GM23248 (cell line): ENCODE measurements at regions not wholly inside any gene's neighbourhood (a gene's known extent, or its start where the extent isn't known, plus 50 kb on each side); places are given as distances from the start of the nearest gene placed in this dataset.

ENCODE experiments used
- DNase-seq: peaks from one replicate; pipeline ENCODE4 v3.0.0-alpha.2; 2015
- H2AFZ ChIP-seq: fragments of 200-600 bp; sonication (generic); 2 replicates; pipeline ENCODE4 v1.6.1; 2016; ENCODE audit warnings: antibody characterized with exemption
- H3F3A ChIP-seq: fragments of 200-600 bp; sonication (generic); 2 replicates; pipeline ENCODE4 v1.6.1; 2016; ENCODE audit warnings: mild to moderate bottlenecking, antibody characterized with exemption, mixed run types; ENCODE audit not compliant: insufficient read depth
- H3K27ac ChIP-seq: fragments of 200-600 bp; sonication (generic); 2 replicates; pipeline ENCODE4 v1.5.1; 2016; ENCODE audit warnings: mild to moderate bottlenecking
- H3K27me3 ChIP-seq: fragments of 200-600 bp; sonication (generic); replicated peaks from 2 replicates; pipeline ENCODE4 v1.6.1; 2016; ENCODE audit warnings: mild to moderate bottlenecking; ENCODE audit not compliant: insufficient read depth
- H3K36me3 ChIP-seq: fragments of 200-600 bp; sonication (generic); 2 replicates; pipeline ENCODE4 v1.6.1; 2016; ENCODE audit warnings: low read depth, mild to moderate bottlenecking
- H3K4me1 ChIP-seq: fragments of 200-600 bp; sonication (generic); 2 replicates; pipeline ENCODE4 v1.6.1; 2016; ENCODE audit warnings: mild to moderate bottlenecking; ENCODE audit not compliant: insufficient read depth
- H3K4me2 ChIP-seq: fragments of 200-600 bp; sonication (generic); one replicate; pipeline ENCODE4 v1.6.1; 2016; ENCODE audit warnings: mild to moderate bottlenecking; ENCODE audit not compliant: unreplicated experiment
- H3K4me3 ChIP-seq: fragments of 200-600 bp; sonication (generic); 2 replicates; pipeline ENCODE4 v1.5.1; 2016; ENCODE audit warnings: mild to moderate bottlenecking
- H3K79me2 ChIP-seq: fragments of 200-600 bp; sonication (generic); 2 replicates; pipeline ENCODE4 v1.6.1; 2016; ENCODE audit warnings: mild to moderate bottlenecking; ENCODE audit not compliant: insufficient read depth
- H3K9ac ChIP-seq: fragments of 200-600 bp; sonication (generic); 2 replicates; pipeline ENCODE4 v1.6.1; 2016; ENCODE audit warnings: mild to moderate bottlenecking
- H3K9me2 ChIP-seq: fragments of 200-600 bp; sonication (generic); 2 replicates; pipeline ENCODE4 v1.6.1; 2016; ENCODE audit warnings: mixed run types, mild to moderate bottlenecking, moderate library complexity; ENCODE audit not compliant: insufficient read depth
- H3K9me3 ChIP-seq: fragments of 200-600 bp; sonication (generic); one replicate; pipeline ENCODE4 v1.6.1; 2017; ENCODE audit warnings: low read depth
- H4K20me1 ChIP-seq: fragments of 200-600 bp; sonication (generic); 2 replicates; pipeline ENCODE4 v1.6.0; 2016; ENCODE audit not compliant: insufficient read depth
- EZH2 ChIP-seq: fragments of 200-600 bp; sonication (generic); IDR thresholded peaks from 2 replicates; pipeline ENCODE4 v1.6.1; 2018; ENCODE audit warnings: antibody characterized with exemption, mild to moderate bottlenecking; ENCODE audit not compliant: insufficient read depth, poor library complexity, severe bottlenecking
- EZH2phosphoT487 ChIP-seq: fragments of 200-600 bp; sonication (generic); IDR thresholded peaks from 2 replicates; pipeline ENCODE4 v1.6.1; 2018; ENCODE audit warnings: antibody characterized with exemption, moderate library complexity, mild to moderate bottlenecking, low read depth; ENCODE audit not compliant: insufficient read depth
- WGBS, 2 experiments: methylation state at CpG; one replicate each; pipeline ENCODE4 v1.1.6; 2015 to 2017; ENCODE audit warnings: low lambda C conversion rate in 2 of 2, low coverage in 1 of 2; ENCODE audit errors: missing lambda C conversion rate in 2 of 2; 5-methylcytosine and 5-hydroxymethylcytosine counted together
- in situ Hi-C: fragments of 300-500 bp; cut with MboI; formaldehyde crosslinking; loops from 2 replicates; pipeline ENCODE4 v1.15.0; 2020

DNA sequence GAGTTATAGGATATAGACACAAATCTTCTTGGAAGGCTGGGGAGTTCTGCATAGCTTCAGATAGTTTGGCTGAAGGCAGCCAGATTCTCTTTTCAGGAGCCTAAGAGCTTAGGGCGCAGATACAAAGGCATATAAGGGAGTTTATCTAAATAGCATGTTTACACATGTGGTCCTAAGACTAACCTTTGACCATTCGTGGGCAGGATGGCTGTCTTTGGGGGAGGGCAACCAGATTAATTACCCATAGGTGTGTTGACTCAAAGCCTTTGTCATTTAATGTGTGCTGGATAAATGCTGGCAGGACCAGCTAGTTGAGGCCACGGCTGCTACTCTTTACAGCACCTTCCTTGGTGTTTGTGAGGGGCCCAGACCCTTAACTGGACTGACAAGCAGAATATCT is 71.8 kb downstream of the IER5 start:
- H3K79me2 ChIP-seq: no peaks in the 10 kb centered on the region
- no peaks in the 10 kb centered on the region for H4K20me1 ChIP-seq
- 78 to 83% methylated on average over 3 of the region's 3 CpGs for WGBS, 2 experiments
- H3K36me3 ChIP-seq: no peaks in the 10 kb centered on the region
- no peaks in the 10 kb centered on the region for H3K27me3 ChIP-seq
- DNase-seq: no peak
- H2AFZ ChIP-seq: no peak overlapping the region
- H3K9ac ChIP-seq: no peak overlapping the region
- H3F3A ChIP-seq: no peaks in the 10 kb centered on the region
- no peak overlapping the region for H3K27ac ChIP-seq
- H3K9me3 ChIP-seq: peaks cover 5% of the 10 kb centered on the region
- in situ Hi-C loops: loop anchor here (10.0 kb wide), 1 partner anchor 636 kb away; no protein-coding TSS in a partner anchor
- H3K4me1 ChIP-seq: peaks cover 7% of the 10 kb centered on the region; the same call in 1 of the 2 replicates
- no peak overlapping the region for H3K4me3 ChIP-seq
- H3K4me2 ChIP-seq: no peak overlapping the region
- no peaks in the 10 kb centered on the region for H3K9me2 ChIP-seq
- TF ChIP-seq EZH2phosphoT487 (no peak), EZH2 (no peak)

DNA sequence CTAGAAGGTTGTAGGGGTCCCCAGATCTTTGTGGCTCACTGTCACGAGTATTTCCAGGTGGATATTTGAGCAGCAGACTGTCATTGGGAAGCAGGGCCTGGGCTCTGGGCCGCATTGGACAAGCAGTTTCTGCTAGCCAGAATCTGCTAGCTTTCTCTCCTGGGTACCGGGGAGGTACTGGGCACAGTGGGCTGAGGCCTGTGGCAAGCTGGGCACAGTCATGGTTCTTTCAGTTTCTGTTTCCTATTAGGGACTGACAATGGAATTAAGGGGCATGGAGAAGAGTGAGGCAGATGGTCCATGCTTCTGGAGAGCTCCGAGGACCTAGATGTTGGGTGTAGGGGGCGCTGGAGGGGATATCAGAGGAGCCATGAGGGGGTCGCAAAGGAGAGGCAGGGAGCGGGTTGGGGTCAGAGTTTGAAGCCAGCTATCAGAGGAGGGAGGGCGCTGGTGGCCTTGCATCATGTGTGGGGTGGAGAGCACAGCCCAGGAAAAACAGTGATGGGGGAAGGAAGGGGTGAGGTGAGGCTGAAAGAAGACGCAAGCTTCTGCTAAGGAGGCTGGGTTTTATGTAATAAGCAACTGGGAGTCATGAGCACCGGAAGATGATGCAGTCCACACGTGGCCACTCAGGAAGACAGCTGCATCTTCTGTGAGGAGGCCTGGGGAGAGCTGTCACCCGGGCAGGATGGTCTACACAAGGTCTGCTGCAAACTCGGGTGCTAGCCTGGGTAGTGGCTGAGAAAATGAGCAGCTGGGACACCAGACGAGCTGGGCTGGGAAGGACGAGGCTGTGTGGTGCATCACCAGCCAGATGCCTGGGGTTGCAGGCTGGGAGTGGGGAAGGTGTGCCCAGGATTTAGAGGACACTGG is 72.7 kb downstream of the IER5 start:
- H4K20me1 ChIP-seq: no peaks in the 10 kb centered on the region
- H3K79me2 ChIP-seq: no peaks in the 10 kb centered on the region
- H3K9ac ChIP-seq: no peak overlapping the region
- no peak overlapping the region for H3K27ac ChIP-seq
- DNase-seq: peak; percentile 27
- 63 to 66% methylated on average over 15 of the region's 15 CpGs for WGBS, 2 experiments
- in situ Hi-C loops: loop anchor here (10.0 kb wide), 1 partner anchor 636 kb away; no protein-coding TSS in a partner anchor
- TF ChIP-seq EZH2phosphoT487 (no peak), EZH2 (no peak)
- no peak overlapping the region for H3K4me2 ChIP-seq
- no peaks in the 10 kb centered on the region for H3F3A ChIP-seq
- H3K9me3 ChIP-seq: peaks cover 5% of the 10 kb centered on the region
- H3K27me3 ChIP-seq: no peaks in the 10 kb centered on the region
- H2AFZ ChIP-seq: peak overlapping the region; percentile 24; the same call in 1 of the 2 replicates
- no peak overlapping the region for H3K4me3 ChIP-seq
- H3K36me3 ChIP-seq: no peaks in the 10 kb centered on the region
- H3K4me1 ChIP-seq: peaks cover 7% of the 10 kb centered on the region; the same call in 1 of the 2 replicates
- H3K9me2 ChIP-seq: no peaks in the 10 kb centered on the region

DNA sequence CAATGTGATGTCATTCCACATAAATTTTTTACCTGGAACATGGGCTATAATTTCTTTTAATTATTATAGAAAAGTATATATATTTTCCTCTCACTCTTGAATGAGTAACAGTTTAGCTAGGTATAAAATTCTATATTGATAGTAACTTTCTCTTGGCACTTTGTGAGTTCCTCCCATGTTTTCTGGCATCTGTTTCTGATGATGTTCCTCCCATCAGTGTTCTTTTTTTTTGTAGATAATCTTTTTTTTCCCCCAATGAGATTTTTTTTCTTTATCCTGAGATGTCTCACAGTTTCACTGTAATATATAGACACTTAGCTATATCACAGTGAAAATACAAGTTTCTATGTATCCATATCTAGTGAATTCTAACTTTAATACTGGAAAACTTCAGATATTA is 75.2 kb downstream of the IER5 start:
- no peak overlapping the region for H3K4me2 ChIP-seq
- H3K27me3 ChIP-seq: no peaks in the 10 kb centered on the region

DNA sequence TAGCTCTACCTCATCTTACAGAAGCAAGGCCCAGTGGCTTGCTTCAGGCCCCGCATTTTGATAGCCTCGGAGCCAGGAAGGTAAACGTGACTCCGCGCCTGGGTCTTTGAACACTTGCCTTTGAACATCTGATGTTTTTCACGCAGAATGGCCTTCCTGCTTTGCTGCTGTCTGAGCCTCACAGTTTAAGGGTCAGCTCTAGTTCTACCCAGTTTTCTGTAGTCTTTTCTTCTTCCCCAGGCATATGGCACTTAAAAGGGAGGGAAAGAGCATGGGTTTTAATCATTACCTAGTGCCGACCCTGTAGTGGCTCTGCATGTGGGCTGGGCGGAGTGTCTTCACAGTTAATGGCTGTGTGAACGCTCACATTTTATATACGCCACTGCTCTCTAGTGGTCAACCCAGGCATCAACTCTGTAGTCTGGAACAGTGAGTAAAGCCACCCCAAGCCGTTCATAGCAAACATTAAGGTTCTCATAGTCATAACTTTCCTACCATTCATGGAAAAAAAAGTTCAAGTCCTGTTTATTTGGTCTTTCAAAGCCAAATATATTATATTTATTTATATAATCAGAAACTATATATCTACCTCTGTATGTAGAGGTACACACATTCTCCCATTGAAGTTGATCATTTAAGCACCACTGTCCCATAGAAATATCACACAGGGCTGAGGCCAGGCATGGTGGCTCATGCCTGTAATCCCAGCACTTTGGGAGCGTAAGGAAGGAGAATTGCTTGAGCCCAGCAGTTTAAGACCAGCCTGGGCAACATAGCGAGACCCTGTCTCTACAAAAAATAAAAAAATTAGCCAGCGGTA is 78.1 kb downstream of the IER5 start:
- Histone ChIP-seq H3K9me2 (no peaks in the 10 kb centered on the region), H3F3A (no peaks in the 10 kb centered on the region), H3K27me3 (no peaks in the 10 kb centered on the region), H4K20me1 (no peaks in the 10 kb centered on the region), H3K4me2 (no peak overlapping the region), H3K4me1 (no peaks in the 10 kb centered on the region), H2AFZ (peak overlapping the region; percentile 69), H3K36me3 (no peaks in the 10 kb centered on the region), H3K9ac (no peak overlapping the region), H3K4me3 (no peak overlapping the region), H3K79me2 (no peaks in the 10 kb centered on the region), H3K9me3 (peaks cover 5% of the 10 kb centered on the region), H3K27ac (no peak overlapping the region)
- in situ Hi-C loops: loop anchor here (10.0 kb wide), 1 partner anchor 642 kb away; no protein-coding TSS in a partner anchor
- WGBS, 2 experiments: 37 to 40% methylated on average over 14 of the region's 14 CpGs
- DNase-seq: peak; percentile 87
- TF ChIP-seq EZH2: no peak

More for the DNA sequence above, 75.2 kb downstream of the IER5 start:
- Histone ChIP-seq H3K4me3 (no peak overlapping the region), H3K9ac (no peak overlapping the region), H4K20me1 (no peaks in the 10 kb centered on the region), H3K9me2 (no peaks in the 10 kb centered on the region), H3K9me3 (peaks cover 5% of the 10 kb centered on the region), H2AFZ (no peak overlapping the region), H3K4me1 (peaks cover 7% of the 10 kb centered on the region; the same call in 1 of the 2 replicates), H3K79me2 (no peaks in the 10 kb centered on the region), H3K27ac (no peak overlapping the region), H3K36me3 (no peaks in the 10 kb centered on the region), H3F3A (no peaks in the 10 kb centered on the region)
- no peak for DNase-seq
- in situ Hi-C loops: loop anchor here (10.0 kb wide), 1 partner anchor 639 kb away; no protein-coding TSS in a partner anchor
- TF ChIP-seq EZH2phosphoT487 (no peak), EZH2 (no peak)
